NCI-H2227 (cell line): ENCODE measurements at regions not wholly inside any gene's neighbourhood (a gene's known extent, or its start where the extent isn't known, plus 50 kb on each side); places are given as distances from the start of the nearest gene placed in this dataset.
"Not testable (repeated sequence)": the region's sequence is repeated elsewhere in the genome, so short reads cannot be mapped to it uniquely, and the experiment has no call there.

Source experiments
- DNase-seq: peaks from one replicate; lab custom pipeline; 2025; ENCODE audit not compliant: unreplicated experiment; lab: John Stamatoyannopoulos, UW

DNA sequence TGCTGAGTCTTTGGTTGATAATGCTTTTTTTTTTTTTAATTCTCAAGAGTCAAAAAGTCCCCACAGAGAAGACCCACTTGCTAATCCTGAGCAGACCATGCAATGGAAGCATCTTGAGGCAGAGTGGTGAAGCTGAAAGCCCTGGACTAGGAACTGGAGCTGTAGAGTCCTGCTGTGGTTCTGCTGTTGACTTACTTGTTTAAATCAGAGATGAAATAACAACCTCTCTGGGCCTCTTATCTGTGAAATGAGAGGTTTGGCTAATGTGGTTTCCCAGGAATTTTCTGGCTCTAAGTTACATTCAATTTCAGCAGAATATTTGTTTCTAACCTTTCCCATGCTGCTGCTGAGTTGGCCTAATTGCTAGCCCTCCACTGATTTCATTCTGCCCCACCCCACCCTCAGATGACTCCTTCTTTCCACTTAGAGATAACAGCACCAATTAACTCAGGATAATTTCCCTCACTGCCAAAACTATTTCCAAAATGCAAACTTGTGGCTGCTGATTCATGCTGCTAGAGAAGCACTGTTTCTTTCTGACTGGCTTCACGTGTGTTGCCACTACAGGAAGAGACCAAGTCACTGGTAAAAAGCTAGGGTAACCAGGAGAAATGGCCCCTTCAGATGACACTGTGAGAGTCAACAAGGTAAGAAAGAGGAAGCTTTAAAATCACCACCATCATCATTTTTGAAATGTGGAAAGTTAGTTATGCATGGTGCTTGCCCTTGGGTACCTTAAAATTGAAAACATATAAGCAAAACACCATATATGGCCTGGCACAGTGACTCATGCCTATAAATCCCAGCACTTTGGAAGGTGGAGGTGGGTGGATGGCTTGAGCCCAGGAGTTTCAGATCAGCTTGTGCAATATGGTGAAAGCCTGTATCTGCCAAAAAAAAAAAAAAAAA is 326.4 kb downstream of the DCHS2 start:
- no peak for DNase-seq

- no peak for DNase-seq
Measured at GRCh38 chr4:154160519-154161301, 330.9 kb downstream of the DCHS2 start.

- no peak for DNase-seq
Measured at GRCh38 chr4:154158361-154159155, 333.0 kb downstream of the DCHS2 start.

- DNase-seq = no peak
Measured at GRCh38 chr4:154152546-154152945, 339.1 kb downstream of the DCHS2 start.

- DNase-seq = not testable (repeated sequence)
Measured at GRCh38 chr4:154149236-154149635, 342.4 kb downstream of the DCHS2 start.

GRCh38 chr4:154143720-154144119 is 347.9 kb downstream of the DCHS2 start:
- no peak for DNase-seq

DNA sequence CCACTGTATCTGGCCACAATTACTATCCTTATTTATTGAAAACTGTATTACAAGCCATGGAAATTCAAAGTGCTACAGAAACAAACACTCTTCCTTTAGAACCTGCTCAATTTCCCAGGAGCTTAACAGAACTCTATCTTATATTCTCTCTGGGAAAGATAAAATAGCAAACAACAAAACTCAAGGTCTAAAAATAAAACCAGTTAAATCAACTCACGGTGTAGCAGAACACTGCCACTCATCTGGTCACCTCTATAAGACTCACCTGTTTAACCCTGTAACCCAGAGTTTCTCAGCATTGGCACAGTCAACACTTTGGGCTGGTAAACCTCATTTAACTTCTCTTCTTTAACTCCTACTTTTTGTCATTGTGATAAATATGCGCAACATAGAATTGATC is 348.9 kb downstream of the DCHS2 start:
- DNase-seq = no peak

- DNase-seq = no peak
Measured at GRCh38 chr4:154140869-154141268, 350.7 kb downstream of the DCHS2 start.

- DNase-seq = no peak
Measured at GRCh38 chr4:154137320-154137905, 348.5 kb upstream of the SFRP2 start.

- no peak for DNase-seq
Measured at GRCh38 chr4:154135576-154135975, 346.7 kb upstream of the SFRP2 start.

GRCh38 chr4:154132406-154132805 is 343.5 kb upstream of the SFRP2 start:
- no peak for DNase-seq

GRCh38 chr4:154126276-154126675 is 337.4 kb upstream of the SFRP2 start:
- DNase-seq = no peak

GRCh38 chr4:154125340-154125739 is 336.5 kb upstream of the SFRP2 start:
- DNase-seq = no peak

DNA sequence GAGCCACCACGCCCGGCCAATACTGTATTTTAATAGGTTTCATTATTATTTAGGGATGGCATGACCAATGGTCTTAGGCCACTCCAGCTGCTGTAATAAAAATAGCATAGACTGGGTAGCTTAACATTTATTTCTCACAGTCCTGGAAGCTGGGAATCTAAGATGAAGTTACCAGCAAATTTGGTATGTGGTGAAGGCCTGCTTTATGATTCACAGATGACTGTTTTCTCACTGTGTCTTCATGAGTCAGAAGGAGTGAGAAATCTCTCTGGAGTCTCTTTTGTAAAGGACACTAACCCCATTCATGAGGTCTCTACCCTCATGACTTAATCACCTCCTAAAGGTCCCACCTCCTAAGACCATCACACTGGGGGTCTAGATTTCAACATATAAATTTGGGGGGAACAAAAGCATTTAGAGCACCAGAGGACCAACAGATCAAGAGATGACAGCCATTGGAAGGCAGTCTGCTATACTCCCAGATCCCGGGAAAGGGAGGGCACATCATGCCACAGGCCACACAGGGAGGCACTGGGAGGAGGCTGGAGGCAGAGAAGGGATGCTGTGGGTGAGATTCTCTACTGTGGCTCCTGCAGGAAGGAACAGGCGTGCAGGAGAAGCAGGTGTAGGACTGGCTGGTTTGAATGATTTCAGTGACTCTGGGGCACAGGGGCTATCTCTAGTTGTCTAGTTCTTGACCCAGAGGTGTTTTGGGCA is 335.8 kb upstream of the SFRP2 start:
- no peak for DNase-seq

DNA sequence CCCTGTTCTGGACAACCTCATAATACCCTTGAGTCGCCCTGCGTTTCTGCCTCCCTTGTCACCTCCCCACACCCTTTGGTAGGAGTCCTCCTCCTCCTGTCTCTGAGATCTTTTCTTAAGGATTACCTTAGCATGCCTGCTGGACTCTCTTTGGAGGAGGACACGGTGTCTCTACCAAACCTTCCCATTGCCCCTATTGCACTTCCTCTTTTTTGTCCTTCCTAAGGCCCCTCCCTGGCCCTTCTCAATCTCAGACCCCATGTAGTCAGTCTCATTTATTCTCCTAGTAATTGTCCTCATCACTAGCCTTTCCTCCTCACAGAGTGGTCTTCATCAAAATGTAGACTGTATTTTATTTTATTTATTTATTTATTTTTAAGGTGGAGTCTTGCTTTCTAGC is 335.0 kb upstream of the SFRP2 start:
- DNase-seq = no peak

GRCh38 chr4:154120690-154121345 is 331.9 kb upstream of the SFRP2 start:
- DNase-seq = no peak

GRCh38 chr4:154120006-154120676 is 331.3 kb upstream of the SFRP2 start:
- DNase-seq = no peak

GRCh38 chr4:154119317-154119716 is 330.4 kb upstream of the SFRP2 start:
- no peak for DNase-seq

- not testable (repeated sequence) for DNase-seq
Measured at GRCh38 chr4:154117726-154118125, 328.8 kb upstream of the SFRP2 start.
